Endothelial cell of umbilical vein (primary cell): ENCODE measurements at regions not wholly inside any gene's neighbourhood (a gene's known extent, or its start where the extent isn't known, plus 50 kb on each side); places are given as distances from the start of the nearest gene placed in this dataset.

Source experiments
- BruUV-seq: library from RNA; stranded (reverse); fragments of 400-500 nt; replicated peaks from 2 replicates; lab custom pipeline; 2021; lab: Mats Ljungman, UMichigan
- CTCF ChIA-PET: fragments of 300-600, 350-600 bp; sonication (Branson Sonifier 250); formaldehyde crosslinking; loops from one replicate; lab custom pipeline; 2021; ENCODE audit warnings: antibody characterized with exemption, inconsistent platforms; lab: Charles Lee
- POLR2A ChIA-PET: fragments of 300-600, 350-600 bp; sonication (Branson Sonifier 250); formaldehyde crosslinking; loops from one replicate; lab custom pipeline; 2021; ENCODE audit warnings: antibody characterized with exemption, inconsistent platforms; lab: Charles Lee
- DNase-seq: peaks from one replicate; pipeline ENCODE4 v3.0.0-alpha.2; 2011; ENCODE audit warnings: low read depth, low spot score
- FAIRE-seq: peaks from 2 replicates; lab custom pipeline; 2011; peaks lifted over from hg19 to GRCh38; lab: Jason Lieb, UNC
- H2AFZ ChIP-seq: 2 replicates; pipeline ENCODE4 v1.6.0; 2012; ENCODE audit warnings: low read depth, low read length, control low read depth, inconsistent platforms
- H3K27ac ChIP-seq: 2 replicates; pipeline ENCODE4 v1.5.1; 2011; ENCODE audit warnings: low read depth, mild to moderate bottlenecking, control low read depth, low read length, moderate library complexity; ENCODE audit not compliant: insufficient read depth
- H3K27me3 ChIP-seq, 2 experiments: 2 replicates each; pipeline versions ENCODE4 v1.6.0 to v1.6.1; 2011; ENCODE audit warnings: low read length in 2 of 2, mixed read lengths in 1 of 2; ENCODE audit not compliant: control insufficient read depth in 2 of 2, insufficient read depth in 2 of 2
- H3K36me3 ChIP-seq, 2 experiments: 2 replicates in 1 of 2; 3 replicates in 1 of 2; pipeline ENCODE4 v1.5.1; 2011; ENCODE audit warnings: low read length in 2 of 2, mild to moderate bottlenecking in 1 of 2, moderate library complexity in 1 of 2; ENCODE audit not compliant: control insufficient read depth in 2 of 2, insufficient read depth in 2 of 2; ENCODE audit errors: extremely low read depth in 1 of 2
- H3K4me1 ChIP-seq: 3 replicates; pipeline ENCODE4 v1.5.1; 2011; ENCODE audit warnings: mild to moderate bottlenecking, low read length; ENCODE audit not compliant: control insufficient read depth, insufficient read depth; ENCODE audit errors: extremely low read depth
- H3K4me2 ChIP-seq: 2 replicates; pipeline ENCODE4 v1.6.1; 2011; ENCODE audit warnings: low read length, control low read depth, mixed read lengths; ENCODE audit not compliant: insufficient read depth
- H3K4me3 ChIP-seq, 3 experiments: fragments of 200-600 bp in 1 of 3; sonication (generic), shearing (Covaris generic) in 1 of 3; replicated peaks in 1 of 3; 2 replicates each; pipeline ENCODE4 v1.5.1; 2011 to 2016; ENCODE audit warnings: control low read depth in 3 of 3, low read length in 3 of 3, mild to moderate bottlenecking in 2 of 3, inconsistent platforms in 1 of 3, low read depth in 1 of 3, moderate library complexity in 1 of 3; ENCODE audit not compliant: insufficient read depth in 1 of 3
- H3K79me2 ChIP-seq: 2 replicates; pipeline ENCODE4 v1.6.0; 2012; ENCODE audit warnings: low read length, inconsistent platforms; ENCODE audit not compliant: control insufficient read depth, insufficient read depth
- H3K9ac ChIP-seq: replicated peaks from 2 replicates; pipeline ENCODE3; 2011; ENCODE audit warnings: low read length, control low read depth; ENCODE audit not compliant: insufficient read depth; ENCODE audit errors: extremely low read depth
- H3K9me1 ChIP-seq: replicated peaks from 3 replicates; pipeline ENCODE4 v1.6.0; 2011; ENCODE audit warnings: mild to moderate bottlenecking, low read length; ENCODE audit not compliant: control insufficient read depth, insufficient read depth; ENCODE audit errors: extremely low read depth
- H3K9me3 ChIP-seq: replicated peaks from 2 replicates; pipeline ENCODE4 v1.5.1; 2012; ENCODE audit warnings: low read length, inconsistent platforms; ENCODE audit not compliant: control insufficient read depth, insufficient read depth
- H4K20me1 ChIP-seq: replicated peaks from 2 replicates; pipeline ENCODE3; 2011; ENCODE audit warnings: mild to moderate bottlenecking, low read length; ENCODE audit not compliant: control insufficient read depth, insufficient read depth; ENCODE audit errors: extremely low read depth
- CTCF ChIP-seq, 2 donors: IDR thresholded peaks; 1 replicate in 1 of 2; 2 replicates in 1 of 2; pipeline ENCODE4 v1.5.1; 2011; ENCODE audit warnings: low read length in 2 of 2, mild to moderate bottlenecking in 2 of 2, moderate library complexity in 2 of 2, control low read depth in 1 of 2, inconsistent platforms in 1 of 2, low read depth in 1 of 2; ENCODE audit not compliant: insufficient read depth in 1 of 2; ENCODE audit errors: extremely low read depth in 1 of 2
- EZH2 ChIP-seq: IDR thresholded peaks from 2 replicates; pipeline ENCODE4 v1.6.1; 2012; ENCODE audit warnings: borderline replicate concordance, low read depth, mild to moderate bottlenecking, moderate library complexity, low read length, inconsistent platforms; ENCODE audit not compliant: severe bottlenecking
- FOS ChIP-seq: IDR thresholded peaks from 2 replicates; pipeline ENCODE4 v1.6.1; 2011; ENCODE audit warnings: mild to moderate bottlenecking, low read length, moderate library complexity, borderline replicate concordance; ENCODE audit not compliant: insufficient read depth
- GATA2 ChIP-seq: IDR thresholded peaks from 2 replicates; pipeline ENCODE4 v1.7.0; 2011; ENCODE audit warnings: low read depth, mild to moderate bottlenecking, moderate library complexity, mixed read lengths, low read length; ENCODE audit not compliant: insufficient read length, insufficient read depth
- JUN ChIP-seq: IDR thresholded peaks from 2 replicates; pipeline ENCODE4 v1.6.1; 2011; ENCODE audit warnings: borderline replicate concordance, low read depth; ENCODE audit not compliant: insufficient read length, insufficient read depth
- MAX ChIP-seq: IDR thresholded peaks from 2 replicates; pipeline ENCODE4 v1.6.1; 2011; ENCODE audit not compliant: insufficient read depth, insufficient read length
- MYC ChIP-seq: IDR thresholded peaks from one replicate; pipeline ENCODE4 v1.6.1; 2011; ENCODE audit warnings: mild to moderate bottlenecking, low read depth, low read length
- POLR2A ChIP-seq: IDR thresholded peaks from 2 replicates; pipeline ENCODE4 v1.6.1; 2012; ENCODE audit warnings: low read depth, mild to moderate bottlenecking, control low read depth, low read length
- POLR2AphosphoS5 ChIP-seq: IDR thresholded peaks from 2 replicates; pipeline ENCODE4 v1.6.1; 2012; ENCODE audit warnings: low read depth, mild to moderate bottlenecking, control low read depth, low read length, moderate library complexity; ENCODE audit not compliant: insufficient read depth
- dilution Hi-C: fragments of 300-500 bp; cut with MboI; formaldehyde crosslinking; loops from one replicate; pipeline ENCODE4 v1.15.0; 2019; ENCODE audit warnings: low sequenced_read_pairs; ENCODE audit not compliant: extremely low pct_ligation_motif_present
- intact Hi-C: fragments of 100-400 bp; cut with micrococcal nuclease; formaldehyde crosslinking; loops from one replicate; pipeline ENCODE4 v1.10.0; 2022

GRCh38 chr5:114636271-114636670, 274.4 kb downstream of the KCNN2 start:
- TF ChIP-seq FOS (no peak), JUN (no peak), POLR2AphosphoS5 (no peak), POLR2A (no peak), MYC (no peak), EZH2 (no peak), GATA2 (no peak), MAX (no peak), CTCF (IDR thresholded peaks at IDR 0.05; ENCODE audit: extremely low read depth in 1 of 2, insufficient read depth in 1 of 2, low read depth in 1 of 2, low read length in 2 of 2) (no peak)
- no peak overlapping the region for H2AFZ ChIP-seq
- BruUV-seq: no TSS peak
- no peaks in the 10 kb centered on the region for H3K4me1 ChIP-seq
- H3K9me3 ChIP-seq: no peaks in the 10 kb centered on the region
- no peak overlapping the region for H3K9ac ChIP-seq
- no peak for FAIRE-seq
- no peak overlapping the region for H3K27ac ChIP-seq
- H3K36me3 ChIP-seq: no peaks in the 10 kb centered on the region
- intact Hi-C loops (no loop called here), dilution Hi-C loops (no loop called here)
- no peaks in the 10 kb centered on the region for H3K27me3 ChIP-seq
- no peak overlapping the region for H3K4me2 ChIP-seq
- H4K20me1 ChIP-seq: no peaks in the 10 kb centered on the region
- H3K9me1 ChIP-seq: no peaks in the 10 kb centered on the region
- DNase-seq: no peak
- no peak overlapping the region for H3K4me3 ChIP-seq
- H3K79me2 ChIP-seq: no peaks in the 10 kb centered on the region
- ChIA-PET CTCF (no interaction called here), POLR2A (no interaction called here)
